ENCODE measurements at regions not wholly inside any gene's neighbourhood (a gene's known extent, or its start where the extent isn't known, plus 50 kb on each side); places are given as distances from the start of the nearest gene placed in this dataset.

DNA sequence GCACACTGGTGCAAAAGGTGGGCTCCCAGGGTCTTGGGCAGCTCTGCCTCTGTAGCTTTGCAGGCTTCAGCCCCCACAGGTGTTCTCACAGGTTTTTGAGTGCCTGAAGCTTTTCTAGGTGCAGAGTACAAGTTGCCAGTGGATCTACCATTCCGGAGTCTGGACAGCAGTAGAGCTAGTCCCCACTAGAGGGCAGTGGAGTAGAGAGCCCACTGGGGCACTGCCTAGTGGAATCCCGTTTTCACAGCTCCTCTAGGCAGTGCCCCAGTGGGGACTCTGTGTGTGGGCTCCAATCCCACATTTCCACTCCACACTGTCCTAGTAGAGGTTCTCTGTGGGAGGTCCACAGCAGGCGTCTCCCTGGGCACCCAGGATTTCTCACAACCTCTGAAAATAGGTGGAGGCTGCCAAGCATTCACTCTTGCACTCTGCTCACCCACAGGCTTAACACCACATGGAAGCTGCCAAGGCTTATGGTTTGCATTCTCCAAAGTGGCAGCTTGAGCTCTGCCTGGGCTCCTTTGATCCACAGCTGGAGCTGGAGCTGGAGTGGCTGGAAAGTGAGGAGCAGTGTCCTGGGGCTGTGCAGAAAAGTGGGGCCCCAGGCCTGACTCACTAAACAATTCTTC, 86.3 kb upstream of the PROKR2 start:
- no peaks in the 10 kb centered on the region for H3K36me3 ChIP-seq (ENCODE audit: control insufficient read depth, insufficient read depth, low read length)
- no peak overlapping the region for H3K27ac ChIP-seq (ENCODE audit: low read length)
- CTCF ChIA-PET = interaction anchor here (0.5 to 1.1 kb wide), 5 partner anchors 11 to 201 kb away, joined by 3 to 8 read pairs (median 4); no protein-coding TSS in a partner anchor
- POLR2A ChIA-PET = no interaction called here
- DNase-seq (ENCODE audit: low read depth, low spot score) = peak; percentile 24
- in situ Hi-C loops (cut with HindIII; ENCODE audit: low pct_unique_long_range_greater_than_20kb, low sequenced_read_pairs) = no loop called here
- BruUV-seq (replicated peaks) = no TSS peak
- H3K9me3 ChIP-seq (ENCODE audit: control insufficient read depth, insufficient read depth, low read depth, low read length) = no peaks in the 10 kb centered on the region
- no peak overlapping the region for H3K4me3 ChIP-seq (ENCODE audit: low read depth in 2 of 2, low read length in 2 of 2)
- TF ChIP-seq POLR2AphosphoS5 (IDR thresholded peaks at IDR 0.05; ENCODE audit: low read depth, low read length) = no peak
- TF ChIP-seq, protein P1, sequence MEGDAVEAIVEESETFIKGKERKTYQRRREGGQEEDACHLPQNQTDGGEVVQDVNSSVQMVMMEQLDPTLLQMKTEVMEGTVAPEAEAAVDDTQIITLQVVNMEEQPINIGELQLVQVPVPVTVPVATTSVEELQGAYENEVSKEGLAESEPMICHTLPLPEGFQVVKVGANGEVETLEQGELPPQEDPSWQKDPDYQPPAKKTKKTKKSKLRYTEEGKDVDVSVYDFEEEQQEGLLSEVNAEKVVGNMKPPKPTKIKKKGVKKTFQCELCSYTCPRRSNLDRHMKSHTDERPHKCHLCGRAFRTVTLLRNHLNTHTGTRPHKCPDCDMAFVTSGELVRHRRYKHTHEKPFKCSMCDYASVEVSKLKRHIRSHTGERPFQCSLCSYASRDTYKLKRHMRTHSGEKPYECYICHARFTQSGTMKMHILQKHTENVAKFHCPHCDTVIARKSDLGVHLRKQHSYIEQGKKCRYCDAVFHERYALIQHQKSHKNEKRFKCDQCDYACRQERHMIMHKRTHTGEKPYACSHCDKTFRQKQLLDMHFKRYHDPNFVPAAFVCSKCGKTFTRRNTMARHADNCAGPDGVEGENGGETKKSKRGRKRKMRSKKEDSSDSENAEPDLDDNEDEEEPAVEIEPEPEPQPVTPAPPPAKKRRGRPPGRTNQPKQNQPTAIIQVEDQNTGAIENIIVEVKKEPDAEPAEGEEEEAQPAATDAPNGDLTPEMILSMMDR (IDR thresholded peaks at IDR 0.05) = peak; percentile 80
- ATAC-seq = peak; percentile 86
- H3K27me3 ChIP-seq (ENCODE audit: control insufficient read depth, insufficient read depth, low read length) = peaks cover 3% of the 10 kb centered on the region; the same call in 1 of the 2 replicates
- no peaks in the 10 kb centered on the region for H3K4me1 ChIP-seq (ENCODE audit: control insufficient read depth, insufficient read depth, low read length)
- intact Hi-C loops (cut with micrococcal nuclease; ENCODE audit: unreplicated experiment) = no loop called here

DNA sequence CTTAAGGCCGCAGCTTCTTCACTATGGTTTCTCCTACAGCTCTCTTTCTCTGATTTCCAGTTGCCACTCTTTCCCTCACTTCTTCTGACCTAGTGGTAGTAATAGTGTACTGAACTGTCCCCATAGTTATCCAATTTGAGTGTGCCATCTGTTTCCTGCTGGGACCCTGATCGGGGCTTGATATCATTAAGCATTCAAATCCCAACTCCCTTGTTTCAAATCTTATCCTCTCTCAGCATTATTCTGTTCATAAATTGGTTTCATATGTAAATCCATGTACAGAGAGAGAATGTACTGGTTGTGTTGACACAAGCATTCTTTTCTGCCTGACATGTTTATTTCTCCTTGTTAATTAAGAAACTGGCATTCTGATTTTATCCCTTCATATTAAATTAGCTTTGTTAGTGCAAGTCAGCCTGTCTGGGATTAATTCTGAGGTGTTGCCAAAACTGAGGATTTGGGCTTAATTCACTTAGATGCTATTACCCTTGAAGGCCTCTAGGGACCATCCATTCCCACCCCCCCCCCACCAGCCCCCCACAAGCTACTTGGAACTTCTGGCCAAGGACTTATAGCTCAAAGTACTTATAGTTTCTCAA, 84.6 kb upstream of the PROKR2 start:
- H3K4me1 ChIP-seq (ENCODE audit: control insufficient read depth, insufficient read depth, low read length) = no peaks in the 10 kb centered on the region
- ATAC-seq = no peak
- intact Hi-C loops (cut with micrococcal nuclease; ENCODE audit: unreplicated experiment) = no loop called here
- CTCF ChIA-PET = no interaction called here
- no peak overlapping the region for H3K27ac ChIP-seq (ENCODE audit: low read length)
- no peaks in the 10 kb centered on the region for H3K9me3 ChIP-seq (ENCODE audit: control insufficient read depth, insufficient read depth, low read depth, low read length)
- H3K27me3 ChIP-seq (ENCODE audit: control insufficient read depth, insufficient read depth, low read length) = peaks cover 6% of the 10 kb centered on the region
- no peak for DNase-seq (ENCODE audit: low read depth, low spot score)
- in situ Hi-C loops (cut with HindIII; ENCODE audit: low pct_unique_long_range_greater_than_20kb, low sequenced_read_pairs) = no loop called here
- POLR2A ChIA-PET = no interaction called here
- no TSS peak for BruUV-seq (replicated peaks)
- no peaks in the 10 kb centered on the region for H3K36me3 ChIP-seq (ENCODE audit: control insufficient read depth, insufficient read depth, low read length)
- TF ChIP-seq, protein P2, sequence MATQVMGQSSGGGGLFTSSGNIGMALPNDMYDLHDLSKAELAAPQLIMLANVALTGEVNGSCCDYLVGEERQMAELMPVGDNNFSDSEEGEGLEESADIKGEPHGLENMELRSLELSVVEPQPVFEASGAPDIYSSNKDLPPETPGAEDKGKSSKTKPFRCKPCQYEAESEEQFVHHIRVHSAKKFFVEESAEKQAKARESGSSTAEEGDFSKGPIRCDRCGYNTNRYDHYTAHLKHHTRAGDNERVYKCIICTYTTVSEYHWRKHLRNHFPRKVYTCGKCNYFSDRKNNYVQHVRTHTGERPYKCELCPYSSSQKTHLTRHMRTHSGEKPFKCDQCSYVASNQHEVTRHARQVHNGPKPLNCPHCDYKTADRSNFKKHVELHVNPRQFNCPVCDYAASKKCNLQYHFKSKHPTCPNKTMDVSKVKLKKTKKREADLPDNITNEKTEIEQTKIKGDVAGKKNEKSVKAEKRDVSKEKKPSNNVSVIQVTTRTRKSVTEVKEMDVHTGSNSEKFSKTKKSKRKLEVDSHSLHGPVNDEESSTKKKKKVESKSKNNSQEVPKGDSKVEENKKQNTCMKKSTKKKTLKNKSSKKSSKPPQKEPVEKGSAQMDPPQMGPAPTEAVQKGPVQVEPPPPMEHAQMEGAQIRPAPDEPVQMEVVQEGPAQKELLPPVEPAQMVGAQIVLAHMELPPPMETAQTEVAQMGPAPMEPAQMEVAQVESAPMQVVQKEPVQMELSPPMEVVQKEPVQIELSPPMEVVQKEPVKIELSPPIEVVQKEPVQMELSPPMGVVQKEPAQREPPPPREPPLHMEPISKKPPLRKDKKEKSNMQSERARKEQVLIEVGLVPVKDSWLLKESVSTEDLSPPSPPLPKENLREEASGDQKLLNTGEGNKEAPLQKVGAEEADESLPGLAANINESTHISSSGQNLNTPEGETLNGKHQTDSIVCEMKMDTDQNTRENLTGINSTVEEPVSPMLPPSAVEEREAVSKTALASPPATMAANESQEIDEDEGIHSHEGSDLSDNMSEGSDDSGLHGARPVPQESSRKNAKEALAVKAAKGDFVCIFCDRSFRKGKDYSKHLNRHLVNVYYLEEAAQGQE (IDR thresholded peaks at IDR 0.05; ENCODE audit: insufficient read depth in 1 of 2, low read depth in 2 of 2, low read length in 1 of 2) = no peak
- TF ChIP-seq TCF7L2 (IDR thresholded peaks at IDR 0.05; ENCODE audit: low read depth, low read length) (no peak), POLR2AphosphoS5 (IDR thresholded peaks at IDR 0.05; ENCODE audit: low read depth, low read length) (no peak), SIN3A (IDR thresholded peaks at IDR 0.05; ENCODE audit: borderline replicate concordance, insufficient read depth, low read depth, low read length) (no peak)
- TF ChIP-seq, protein P1 (IDR thresholded peaks at IDR 0.05) = no peak; the same call in 1 of the 2 replicates
- H3K4me3 ChIP-seq (ENCODE audit: low read depth in 2 of 2, low read length in 2 of 2) = no peak overlapping the region
